MV-4-11 (cell line): ENCODE measurements at regions not wholly inside any gene's neighbourhood (a gene's known extent, or its start where the extent isn't known, plus 50 kb on each side); places are given as distances from the start of the nearest gene placed in this dataset.
"Not testable (repeated sequence)": the region's sequence is repeated elsewhere in the genome, so short reads cannot be mapped to it uniquely, and the experiment has no call there.

Experiments used
- DNase-seq: peaks from one replicate; lab custom pipeline; 2025; lab: John Stamatoyannopoulos, UW

GRCh38 chr6:22748681-22749080, 179.3 kb downstream of the HDGFL1 start:
- DNase-seq, result no peak

GRCh38 chr6:22749696-22750095, 180.3 kb downstream of the HDGFL1 start:
- no peak for DNase-seq

GRCh38 chr6:22751223-22751622, 181.9 kb downstream of the HDGFL1 start:
- DNase-seq, result no peak

GRCh38 chr6:22752522-22752921, 183.2 kb downstream of the HDGFL1 start:
- DNase-seq, result no peak

GRCh38 chr6:22754061-22754460, 184.7 kb downstream of the HDGFL1 start:
- DNase-seq, result no peak

GRCh38 chr6:22755605-22756004, 186.2 kb downstream of the HDGFL1 start:
- no peak for DNase-seq

GRCh38 chr6:22756365-22756764, 187.0 kb downstream of the HDGFL1 start:
- no peak for DNase-seq

- DNase-seq, result no peak
Measured at GRCh38 chr6:22764496-22764895, 195.1 kb downstream of the HDGFL1 start.

GRCh38 chr6:22765015-22765414, 195.6 kb downstream of the HDGFL1 start:
- no peak for DNase-seq

GRCh38 chr6:22766979-22767378, 197.6 kb downstream of the HDGFL1 start:
- DNase-seq, result no peak

GRCh38 chr6:22770054-22770453, 200.7 kb downstream of the HDGFL1 start:
- DNase-seq, result no peak

GRCh38 chr6:22774129-22774528, 204.8 kb downstream of the HDGFL1 start:
- no peak for DNase-seq

GRCh38 chr6:22778438-22778837, 209.1 kb downstream of the HDGFL1 start:
- DNase-seq, result not testable (repeated sequence)

GRCh38 chr6:22779062-22779461, 209.7 kb downstream of the HDGFL1 start:
- no peak for DNase-seq

GRCh38 chr6:22783931-22784330, 214.6 kb downstream of the HDGFL1 start:
- DNase-seq, result no peak

- DNase-seq, result no peak
Measured at GRCh38 chr6:22784601-22785410, 215.4 kb downstream of the HDGFL1 start.

GRCh38 chr6:22788038-22788437, 218.7 kb downstream of the HDGFL1 start:
- no peak for DNase-seq

- no peak for DNase-seq
Measured at GRCh38 chr6:22789315-22789714, 219.9 kb downstream of the HDGFL1 start.

GRCh38 chr6:22794844-22795243, 225.5 kb downstream of the HDGFL1 start:
- no peak for DNase-seq

- DNase-seq, result no peak
Measured at GRCh38 chr6:22800451-22800850, 231.1 kb downstream of the HDGFL1 start.

- no peak for DNase-seq
Measured at GRCh38 chr6:22801831-22802230, 232.5 kb downstream of the HDGFL1 start.

- no peak for DNase-seq
Measured at GRCh38 chr6:22804620-22805261, 235.4 kb downstream of the HDGFL1 start.

- DNase-seq, result no peak
Measured at GRCh38 chr6:22807261-22807660, 237.9 kb downstream of the HDGFL1 start.

- DNase-seq, result no peak
Measured at GRCh38 chr6:22807818-22808217, 238.5 kb downstream of the HDGFL1 start.
